Epithelial cell of esophagus (primary cell): ENCODE measurements at regions not wholly inside any gene's neighbourhood (a gene's known extent, or its start where the extent isn't known, plus 50 kb on each side); places are given as distances from the start of the nearest gene placed in this dataset.
"Not testable (repeated sequence)": the region's sequence is repeated elsewhere in the genome, so short reads cannot be mapped to it uniquely, and the experiment has no call there.

ENCODE experiments used
- DNase-seq: peaks from one replicate; pipeline ENCODE4 v3.0.0; 2010; ENCODE audit warnings: low read depth
- H3K4me3 ChIP-seq: 2 replicates; pipeline ENCODE4 v1.5.1; 2011; ENCODE audit warnings: mild to moderate bottlenecking, low read length, control low read depth
- CTCF ChIP-seq: IDR thresholded peaks from 2 replicates; pipeline ENCODE4 v1.5.1; 2011; ENCODE audit warnings: low read depth, mild to moderate bottlenecking, low read length, control low read depth, inconsistent platforms; ENCODE audit not compliant: insufficient read depth; ENCODE audit errors: missing control alignments

GRCh38 chr6:74044417-74045096, 348.6 kb downstream of the CD109 start:
- no peak for TF ChIP-seq CTCF
- no peak overlapping the region for H3K4me3 ChIP-seq
- DNase-seq, result peak; percentile 18

GRCh38 chr6:74041420-74041819, 345.4 kb downstream of the CD109 start:
- TF ChIP-seq CTCF, result no peak
- no peak overlapping the region for H3K4me3 ChIP-seq
- no peak for DNase-seq

GRCh38 chr6:74018825-74019224, 322.8 kb downstream of the CD109 start:
- no peak for DNase-seq
- no peak overlapping the region for H3K4me3 ChIP-seq
- no peak for TF ChIP-seq CTCF

- no peak for TF ChIP-seq CTCF
- H3K4me3 ChIP-seq, result no peak overlapping the region
- DNase-seq, result peak; percentile 36
Observed at GRCh38 chr6:74015427-74015826, 319.4 kb downstream of the CD109 start.

- H3K4me3 ChIP-seq, result no peak overlapping the region
- peak; percentile 32 for DNase-seq
- no peak for TF ChIP-seq CTCF
Observed at GRCh38 chr6:74000666-74001490, 304.9 kb downstream of the CD109 start.

GRCh38 chr6:73990609-73991238, 294.7 kb downstream of the CD109 start:
- not testable (repeated sequence) for H3K4me3 ChIP-seq, DNase-seq

GRCh38 chr6:73989428-73989827, 293.4 kb downstream of the CD109 start:
- no peak for TF ChIP-seq CTCF

More at GRCh38 chr6:73989428-73989827, 293.4 kb downstream of the CD109 start:
- no peak for DNase-seq
- H3K4me3 ChIP-seq, result no peak overlapping the region
